Activated CD4-positive, alpha-beta T cell treated with anti-CD3 and anti-CD28 coated beads, Interleukin-2, amount 50 U/mL, for 48 hours (primary cell): ENCODE measurements at regions not wholly inside any gene's neighbourhood (a gene's known extent, or its start where the extent isn't known, plus 50 kb on each side); places are given as distances from the start of the nearest gene placed in this dataset.
"Not testable (repeated sequence)": the region's sequence is repeated elsewhere in the genome, so short reads cannot be mapped to it uniquely, and the experiment has no call there.

Experiments used
- DNase-seq, 2 experiments: peaks; one replicate each; pipeline ENCODE4 v3.0.0-alpha.2; 2020

- no peak for DNase-seq
Measured at GRCh38 chr7:148515237-148515636, 75.3 kb upstream of the C7orf33 start.

GRCh38 chr7:148515728-148516695 is 74.6 kb upstream of the C7orf33 start:
- DNase-seq = no peak

GRCh38 chr7:148519386-148519785 is 71.2 kb upstream of the C7orf33 start:
- not testable (repeated sequence) for DNase-seq

- DNase-seq = no peak
Measured at GRCh38 chr7:148521271-148521670, 69.3 kb upstream of the C7orf33 start.

GRCh38 chr7:148523550-148523949 is 67.0 kb upstream of the C7orf33 start:
- DNase-seq = no peak

GRCh38 chr7:148524479-148525224 is 65.9 kb upstream of the C7orf33 start:
- DNase-seq = no peak

GRCh38 chr7:148527717-148528168 is 62.8 kb upstream of the C7orf33 start:
- peak; percentile 91 to 95 for DNase-seq

- peak; percentile 36 to 46 for DNase-seq
Measured at GRCh38 chr7:148535217-148535616, 55.3 kb upstream of the C7orf33 start.

GRCh38 chr7:148537435-148537834 is 53.1 kb upstream of the C7orf33 start:
- DNase-seq = no peak

GRCh38 chr7:148540041-148540738 is 50.4 kb upstream of the C7orf33 start:
- DNase-seq = no peak
